GM21515 (cell line): ENCODE measurements at regions not wholly inside any gene's neighbourhood (a gene's known extent, or its start where the extent isn't known, plus 50 kb on each side); places are given as distances from the start of the nearest gene placed in this dataset.
"Not testable (repeated sequence)": the region's sequence is repeated elsewhere in the genome, so short reads cannot be mapped to it uniquely, and the experiment has no call there.

Source experiments
- ATAC-seq: cut with Tn5 transposase; IDR thresholded peaks from one replicate; pipeline ENCODE4 v1.9.1; 2021; ENCODE audit not compliant: unreplicated experiment

- ATAC-seq = no peak
Observed at GRCh38 chr2:84057917-84058560, 401.0 kb downstream of the SUCLG1 start.

GRCh38 chr2:84055816-84056215 is 403.3 kb downstream of the SUCLG1 start:
- ATAC-seq = no peak

GRCh38 chr2:84054577-84054976 is 404.5 kb downstream of the SUCLG1 start:
- ATAC-seq = not testable (repeated sequence)

GRCh38 chr2:84052913-84053312 is 406.2 kb downstream of the SUCLG1 start:
- ATAC-seq = no peak

GRCh38 chr2:84052043-84052442 is 407.0 kb downstream of the SUCLG1 start:
- ATAC-seq = no peak

GRCh38 chr2:84048964-84049363 is 410.1 kb downstream of the SUCLG1 start:
- no peak for ATAC-seq

- ATAC-seq = no peak
Observed at GRCh38 chr2:84041506-84041905, 417.6 kb downstream of the SUCLG1 start.

GRCh38 chr2:84040281-84040680 is 418.8 kb downstream of the SUCLG1 start:
- ATAC-seq = no peak

- ATAC-seq = no peak
Observed at GRCh38 chr2:84038866-84039265, 420.2 kb downstream of the SUCLG1 start.

GRCh38 chr2:84033347-84033974 is 425.6 kb downstream of the SUCLG1 start:
- no peak for ATAC-seq

- ATAC-seq = no peak
Observed at GRCh38 chr2:84031312-84032050, 427.6 kb downstream of the SUCLG1 start.

GRCh38 chr2:84029903-84030575 is 429.0 kb downstream of the SUCLG1 start:
- no peak for ATAC-seq

GRCh38 chr2:84026818-84027217 is 432.3 kb downstream of the SUCLG1 start:
- no peak for ATAC-seq

- ATAC-seq = no peak
Observed at GRCh38 chr2:84022810-84023431, 436.2 kb downstream of the SUCLG1 start.

- ATAC-seq = no peak
Observed at GRCh38 chr2:84017010-84017409, 442.1 kb downstream of the SUCLG1 start.

- ATAC-seq = no peak
Observed at GRCh38 chr2:84016183-84016582, 442.9 kb downstream of the SUCLG1 start.

GRCh38 chr2:83997889-83998288 is 461.2 kb downstream of the SUCLG1 start:
- ATAC-seq = no peak

GRCh38 chr2:83994633-83995179 is 464.4 kb downstream of the SUCLG1 start:
- ATAC-seq = no peak

- ATAC-seq = no peak
Observed at GRCh38 chr2:83993873-83994632, 465.0 kb downstream of the SUCLG1 start.

GRCh38 chr2:83991992-83992391 is 467.1 kb downstream of the SUCLG1 start:
- ATAC-seq = no peak
